ENCODE measurements at regions not wholly inside any gene's neighbourhood (a gene's known extent, or its start where the extent isn't known, plus 50 kb on each side); places are given as distances from the start of the nearest gene placed in this dataset.
A peak's percentile ranks its signal among the peaks of the same experiment; 100 is the strongest.

DNA sequence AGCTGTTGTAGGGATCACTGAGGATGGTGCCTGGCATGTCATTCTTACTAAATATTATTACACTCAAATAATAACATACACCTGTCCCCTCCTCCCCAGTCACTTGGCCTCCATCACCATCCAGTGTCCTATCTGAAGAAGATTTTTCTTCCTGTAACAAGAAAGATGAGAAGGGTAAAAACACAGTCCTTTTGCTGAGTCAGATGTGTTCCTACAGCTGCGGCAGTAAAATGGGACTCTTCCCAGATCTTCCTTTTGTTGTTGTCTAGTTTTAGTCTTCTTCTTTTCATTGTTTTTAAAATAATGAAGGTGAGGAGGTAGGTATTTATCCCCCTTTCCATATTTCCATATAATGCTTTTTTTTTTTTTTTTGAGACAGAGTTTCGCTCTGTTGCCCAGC, 83.1 kb upstream of the RFLNA start:
- DNase-seq (ENCODE audit: extremely low spot score, unreplicated experiment), result no peak
- H3K27ac Mint-ChIP-seq (ENCODE audit: unreplicated experiment), result no peak overlapping the region
- no peaks in the 10 kb centered on the region for H3K36me3 Mint-ChIP-seq (ENCODE audit: unreplicated experiment)
- TF ChIP-seq, protein P1, sequence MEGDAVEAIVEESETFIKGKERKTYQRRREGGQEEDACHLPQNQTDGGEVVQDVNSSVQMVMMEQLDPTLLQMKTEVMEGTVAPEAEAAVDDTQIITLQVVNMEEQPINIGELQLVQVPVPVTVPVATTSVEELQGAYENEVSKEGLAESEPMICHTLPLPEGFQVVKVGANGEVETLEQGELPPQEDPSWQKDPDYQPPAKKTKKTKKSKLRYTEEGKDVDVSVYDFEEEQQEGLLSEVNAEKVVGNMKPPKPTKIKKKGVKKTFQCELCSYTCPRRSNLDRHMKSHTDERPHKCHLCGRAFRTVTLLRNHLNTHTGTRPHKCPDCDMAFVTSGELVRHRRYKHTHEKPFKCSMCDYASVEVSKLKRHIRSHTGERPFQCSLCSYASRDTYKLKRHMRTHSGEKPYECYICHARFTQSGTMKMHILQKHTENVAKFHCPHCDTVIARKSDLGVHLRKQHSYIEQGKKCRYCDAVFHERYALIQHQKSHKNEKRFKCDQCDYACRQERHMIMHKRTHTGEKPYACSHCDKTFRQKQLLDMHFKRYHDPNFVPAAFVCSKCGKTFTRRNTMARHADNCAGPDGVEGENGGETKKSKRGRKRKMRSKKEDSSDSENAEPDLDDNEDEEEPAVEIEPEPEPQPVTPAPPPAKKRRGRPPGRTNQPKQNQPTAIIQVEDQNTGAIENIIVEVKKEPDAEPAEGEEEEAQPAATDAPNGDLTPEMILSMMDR (IDR thresholded peaks at IDR 0.05), result no peak
- H3K9me3 Mint-ChIP-seq (ENCODE audit: unreplicated experiment), result peaks cover 11% of the 10 kb centered on the region
- H3K4me3 Mint-ChIP-seq (ENCODE audit: unreplicated experiment), result no peak overlapping the region
- peaks cover 14% of the 10 kb centered on the region for H3K27me3 Mint-ChIP-seq (ENCODE audit: unreplicated experiment)
- H3K4me1 Mint-ChIP-seq (ENCODE audit: unreplicated experiment), result peaks cover 2% of the 10 kb centered on the region

DNA sequence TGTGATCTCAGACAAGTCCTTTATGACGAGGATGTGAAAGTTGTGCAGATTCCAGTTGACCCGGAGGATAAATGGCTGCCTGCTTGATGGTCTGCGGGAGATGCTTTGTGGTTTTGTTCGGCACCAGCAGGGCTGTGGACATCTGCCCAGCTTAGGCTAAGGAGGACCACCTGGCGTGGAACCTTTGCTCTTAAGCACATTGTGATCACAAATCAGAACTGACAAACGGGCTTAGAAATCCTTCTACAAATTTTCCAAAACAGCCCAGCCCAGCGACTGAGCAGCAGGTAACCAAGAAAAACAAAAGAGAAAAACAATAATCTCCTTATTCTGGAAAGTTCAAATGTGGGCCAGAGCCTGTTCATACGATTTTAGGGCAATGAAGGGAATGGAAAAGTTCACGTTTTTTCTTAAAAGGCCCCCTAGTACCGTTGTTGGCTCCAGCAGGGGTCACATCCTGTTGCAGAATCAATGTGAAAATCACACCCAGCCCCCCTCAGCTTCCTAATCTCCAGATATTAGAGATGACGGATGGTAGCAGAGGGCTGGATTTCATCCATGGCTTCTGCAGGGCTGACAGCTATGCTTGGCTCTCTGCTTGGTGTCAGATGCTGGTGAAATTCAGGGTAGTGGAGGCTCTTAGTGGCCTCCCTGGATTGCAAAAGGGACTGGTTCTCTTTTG, 81.1 kb upstream of the RFLNA start:
- TF ChIP-seq, protein P1 (IDR thresholded peaks at IDR 0.05), result no peak
- no peak overlapping the region for H3K4me3 Mint-ChIP-seq (ENCODE audit: unreplicated experiment)
- H3K4me1 Mint-ChIP-seq (ENCODE audit: unreplicated experiment), result peaks cover 14% of the 10 kb centered on the region
- no peak overlapping the region for H3K27ac Mint-ChIP-seq (ENCODE audit: unreplicated experiment)
- no peaks in the 10 kb centered on the region for H3K27me3 Mint-ChIP-seq (ENCODE audit: unreplicated experiment)
- no peaks in the 10 kb centered on the region for H3K36me3 Mint-ChIP-seq (ENCODE audit: unreplicated experiment)
- H3K9me3 Mint-ChIP-seq (ENCODE audit: unreplicated experiment), result peaks cover 11% of the 10 kb centered on the region
- DNase-seq (ENCODE audit: extremely low spot score, unreplicated experiment), result no peak

DNA sequence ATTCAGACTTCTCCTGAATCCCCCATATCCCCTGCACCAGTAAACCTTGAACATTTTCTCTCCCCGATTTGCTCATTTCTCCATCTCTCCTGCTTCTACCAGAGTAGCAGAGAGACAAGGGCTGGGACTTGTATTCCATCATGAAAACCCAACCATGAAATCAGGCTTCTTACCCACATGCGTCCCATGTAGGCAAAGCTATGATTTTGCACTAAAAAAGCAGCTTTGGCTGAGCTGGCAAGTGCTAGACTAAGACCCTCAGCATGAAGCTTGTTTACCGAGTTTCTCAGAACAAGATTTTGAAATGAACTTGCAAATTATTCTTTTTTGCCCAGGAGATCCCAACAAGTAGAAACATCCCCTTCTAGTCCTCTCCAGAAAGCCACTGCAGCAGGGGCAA, 80.3 kb upstream of the RFLNA start:
- H3K9me3 Mint-ChIP-seq (ENCODE audit: unreplicated experiment), result peaks cover 11% of the 10 kb centered on the region
- no peaks in the 10 kb centered on the region for H3K36me3 Mint-ChIP-seq (ENCODE audit: unreplicated experiment)
- H3K4me1 Mint-ChIP-seq (ENCODE audit: unreplicated experiment), result peaks cover 14% of the 10 kb centered on the region
- H3K27ac Mint-ChIP-seq (ENCODE audit: unreplicated experiment), result no peak overlapping the region
- TF ChIP-seq, protein P1 (IDR thresholded peaks at IDR 0.05), result no peak
- DNase-seq (ENCODE audit: extremely low spot score, unreplicated experiment), result no peak
- H3K27me3 Mint-ChIP-seq (ENCODE audit: unreplicated experiment), result no peaks in the 10 kb centered on the region
- no peak overlapping the region for H3K4me3 Mint-ChIP-seq (ENCODE audit: unreplicated experiment)

DNA sequence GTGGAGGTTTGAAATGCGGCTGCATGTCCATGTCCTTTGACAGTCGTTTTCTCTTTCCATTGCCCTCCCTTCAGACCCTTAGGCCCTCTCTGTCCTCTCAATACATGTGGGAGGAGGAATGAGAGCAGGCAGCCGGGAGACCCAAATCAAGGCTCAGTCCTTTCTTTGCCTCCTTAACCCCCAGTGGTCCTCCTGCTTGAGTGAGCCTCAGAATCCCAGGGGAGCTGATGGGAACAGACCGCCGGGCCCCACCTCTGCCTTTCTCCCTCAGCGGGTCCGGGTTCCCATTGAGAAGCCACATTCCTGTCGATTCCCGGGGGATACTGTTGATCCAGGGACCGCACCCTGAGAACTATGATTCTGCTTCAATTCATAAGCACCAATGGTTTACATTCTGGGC, 77.9 kb upstream of the RFLNA start:
- DNase-seq (ENCODE audit: extremely low spot score, unreplicated experiment), result no peak
- Mint-ChIP-seq H3K4me1 (ENCODE audit: unreplicated experiment) (peaks cover 12% of the 10 kb centered on the region), H3K36me3 (ENCODE audit: unreplicated experiment) (peaks cover 6% of the 10 kb centered on the region), H3K27ac (ENCODE audit: unreplicated experiment) (no peak overlapping the region), H3K9me3 (ENCODE audit: unreplicated experiment) (peaks cover 20% of the 10 kb centered on the region), H3K4me3 (ENCODE audit: unreplicated experiment) (no peak overlapping the region), H3K27me3 (ENCODE audit: unreplicated experiment) (peaks cover 4% of the 10 kb centered on the region)
- TF ChIP-seq, protein P1 (IDR thresholded peaks at IDR 0.05), result no peak

DNA sequence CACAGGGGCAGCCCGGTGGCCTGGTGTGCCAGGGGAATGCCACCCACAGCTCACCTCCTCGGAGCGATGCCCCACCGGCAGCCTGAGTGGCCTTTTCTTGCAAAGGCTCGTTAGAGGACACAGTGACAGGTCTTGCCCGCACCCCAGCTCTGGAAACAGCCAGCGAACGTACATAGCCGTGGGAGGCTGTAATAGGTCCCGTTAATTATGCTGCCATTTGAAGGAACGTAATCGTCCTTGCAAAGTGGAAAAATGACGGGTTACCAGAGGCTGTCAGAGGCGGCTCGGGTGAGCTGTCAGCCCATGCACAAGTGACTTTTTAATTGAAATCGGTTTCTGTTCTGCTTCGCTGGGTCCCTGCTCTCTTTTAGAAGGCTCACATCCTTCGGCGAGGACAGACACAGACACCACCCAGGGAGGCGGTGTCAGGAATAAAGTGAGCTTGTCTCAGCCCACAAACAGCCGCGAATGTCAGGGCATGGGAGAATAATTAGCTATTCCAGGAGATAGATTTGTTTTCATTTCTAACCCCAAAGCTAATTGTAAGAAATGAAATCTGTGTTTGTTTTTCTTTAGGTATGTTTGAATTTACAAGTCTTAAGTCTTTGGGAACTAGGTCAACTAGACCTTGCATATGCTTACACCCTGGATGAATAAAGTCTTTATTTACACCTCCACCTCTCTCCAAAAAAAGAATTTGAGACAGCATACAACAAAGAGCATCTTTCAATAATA, 77.2 kb upstream of the RFLNA start:
- peak overlapping the region; percentile 62 for H3K4me3 Mint-ChIP-seq (ENCODE audit: unreplicated experiment)
- H3K9me3 Mint-ChIP-seq (ENCODE audit: unreplicated experiment), result peaks cover 20% of the 10 kb centered on the region
- TF ChIP-seq, protein P1 (IDR thresholded peaks at IDR 0.05), result no peak
- H3K27ac Mint-ChIP-seq (ENCODE audit: unreplicated experiment), result no peak overlapping the region
- peaks cover 4% of the 10 kb centered on the region for H3K27me3 Mint-ChIP-seq (ENCODE audit: unreplicated experiment)
- DNase-seq (ENCODE audit: extremely low spot score, unreplicated experiment), result no peak
- H3K36me3 Mint-ChIP-seq (ENCODE audit: unreplicated experiment), result peaks cover 6% of the 10 kb centered on the region
- peaks cover 12% of the 10 kb centered on the region for H3K4me1 Mint-ChIP-seq (ENCODE audit: unreplicated experiment)
